Panc1 (cell line): ENCODE measurements at regions not wholly inside any gene's neighbourhood (a gene's known extent, or its start where the extent isn't known, plus 50 kb on each side); places are given as distances from the start of the nearest gene placed in this dataset.

Experiments
- ATAC-seq: fragments of 200-7000 bp; cut with Tn5 transposase; 2 replicates; pipeline ENCODE4 v1.9.1; 2020; ENCODE audit warnings: mild to moderate bottlenecking, moderate library complexity
- BruUV-seq: library from RNA; stranded (reverse); fragments of 400-500 nt; replicated peaks from 2 replicates; lab custom pipeline; 2021; lab: Mats Ljungman, UMichigan
- CTCF ChIA-PET: fragments of 300-600 bp; sonication (Branson Sonifier 250); formaldehyde crosslinking; loops from one replicate; lab custom pipeline; 2022; ENCODE audit warnings: antibody characterized with exemption; lab: Charles Lee
- POLR2A ChIA-PET: fragments of 300-600 bp; sonication (Branson Sonifier 250); formaldehyde crosslinking; loops from one replicate; lab custom pipeline; 2022; ENCODE audit warnings: antibody characterized with exemption; lab: Charles Lee
- DNase-seq: peaks from one replicate; pipeline ENCODE4 v3.0.0-alpha.2; 2010; ENCODE audit warnings: low read depth, low spot score
- H3K27ac ChIP-seq: 2 replicates; pipeline ENCODE4 v1.5.1; 2011; ENCODE audit warnings: mild to moderate bottlenecking, low read length, inconsistent platforms
- H3K27me3 ChIP-seq: fragments of 200-500 bp; sonication (Bioruptor generic); 2 replicates; pipeline ENCODE4 v1.6.0; 2014; ENCODE audit warnings: low read length, inconsistent platforms; ENCODE audit not compliant: control insufficient read depth, insufficient read depth
- H3K36me3 ChIP-seq: fragments of 200-500 bp; sonication (Bioruptor generic); 2 replicates; pipeline ENCODE4 v1.5.1; 2014; ENCODE audit warnings: inconsistent platforms, mild to moderate bottlenecking, low read length, moderate library complexity; ENCODE audit not compliant: control insufficient read depth, insufficient read depth
- H3K4me1 ChIP-seq: 2 replicates; pipeline ENCODE4 v1.5.1; 2011; ENCODE audit warnings: inconsistent platforms, mild to moderate bottlenecking, low read length, moderate library complexity; ENCODE audit not compliant: control insufficient read depth, insufficient read depth
- H3K4me3 ChIP-seq, 2 experiments: 2 replicates each; pipeline ENCODE4 v1.5.1; 2011 to 2012; ENCODE audit warnings: low read depth in 2 of 2, low read length in 2 of 2, mild to moderate bottlenecking in 2 of 2, inconsistent platforms in 1 of 2, moderate library complexity in 1 of 2
- H3K9me3 ChIP-seq: fragments of 200-500 bp; sonication (Bioruptor generic); 2 replicates; pipeline ENCODE4 v1.5.1; 2014; ENCODE audit warnings: low read depth, mild to moderate bottlenecking, inconsistent platforms, low read length, moderate library complexity; ENCODE audit not compliant: control insufficient read depth, insufficient read depth
- POLR2AphosphoS5 ChIP-seq: IDR thresholded peaks from 2 replicates; pipeline ENCODE4 v1.6.1; 2012; ENCODE audit warnings: mild to moderate bottlenecking, low read depth, low read length, moderate library complexity
- REST ChIP-seq, 2 experiments: IDR thresholded peaks; 2 replicates each; pipeline ENCODE4 v1.6.1; 2011 to 2012; ENCODE audit warnings: low read depth in 2 of 2, control low read depth in 1 of 2, low read length in 1 of 2, mild to moderate bottlenecking in 1 of 2, moderate library complexity in 1 of 2; ENCODE audit not compliant: insufficient read depth in 1 of 2
- SIN3A ChIP-seq: IDR thresholded peaks from 2 replicates; pipeline ENCODE4 v1.6.1; 2012; ENCODE audit warnings: low read depth, mild to moderate bottlenecking, low read length, moderate library complexity, borderline replicate concordance; ENCODE audit not compliant: insufficient read depth
- TCF7L2 ChIP-seq: IDR thresholded peaks from 2 replicates; pipeline ENCODE4 v1.6.1; 2011; ENCODE audit warnings: mild to moderate bottlenecking, low read depth, low read length, inconsistent platforms
- in situ Hi-C: cut with HindIII; loops from 2 replicates; pipeline ENCODE4 v1.10.0; 2016; ENCODE audit warnings: low sequenced_read_pairs, low pct_unique_long_range_greater_than_20kb
- intact Hi-C: fragments of 100-400 bp; cut with micrococcal nuclease; formaldehyde crosslinking; loops from one replicate; pipeline ENCODE4 v1.10.0; 2022; ENCODE audit not compliant: unreplicated experiment
- TF ChIP-seq, protein P1 (sequence below): fragments of 450-650 bp; IDR thresholded peaks from 2 replicates; pipeline ENCODE4 v1.5.1; 2017; ENCODE audit warnings: mild to moderate bottlenecking

GRCh38 chr6:16949716-16950115 is 152.1 kb upstream of the STMND1 start:
- ChIA-PET POLR2A (no interaction called here), CTCF (interaction anchor here (1.0 kb wide), 1 partner anchor 15 kb away, joined by 4 read pairs; no protein-coding TSS in a partner anchor)
- no peak for DNase-seq
- H3K9me3 ChIP-seq, result no peaks in the 10 kb centered on the region
- 0 out of 2 replicates have a peak, but pooled peaks cover 3% of the 10 kb centered on the region for H3K4me1 ChIP-seq
- in situ Hi-C loops, result no loop called here
- TF ChIP-seq REST (IDR thresholded peaks at IDR 0.05; ENCODE audit: insufficient read depth in 1 of 2, low read depth in 2 of 2, low read length in 1 of 2), result no peak
- TF ChIP-seq, protein P1, sequence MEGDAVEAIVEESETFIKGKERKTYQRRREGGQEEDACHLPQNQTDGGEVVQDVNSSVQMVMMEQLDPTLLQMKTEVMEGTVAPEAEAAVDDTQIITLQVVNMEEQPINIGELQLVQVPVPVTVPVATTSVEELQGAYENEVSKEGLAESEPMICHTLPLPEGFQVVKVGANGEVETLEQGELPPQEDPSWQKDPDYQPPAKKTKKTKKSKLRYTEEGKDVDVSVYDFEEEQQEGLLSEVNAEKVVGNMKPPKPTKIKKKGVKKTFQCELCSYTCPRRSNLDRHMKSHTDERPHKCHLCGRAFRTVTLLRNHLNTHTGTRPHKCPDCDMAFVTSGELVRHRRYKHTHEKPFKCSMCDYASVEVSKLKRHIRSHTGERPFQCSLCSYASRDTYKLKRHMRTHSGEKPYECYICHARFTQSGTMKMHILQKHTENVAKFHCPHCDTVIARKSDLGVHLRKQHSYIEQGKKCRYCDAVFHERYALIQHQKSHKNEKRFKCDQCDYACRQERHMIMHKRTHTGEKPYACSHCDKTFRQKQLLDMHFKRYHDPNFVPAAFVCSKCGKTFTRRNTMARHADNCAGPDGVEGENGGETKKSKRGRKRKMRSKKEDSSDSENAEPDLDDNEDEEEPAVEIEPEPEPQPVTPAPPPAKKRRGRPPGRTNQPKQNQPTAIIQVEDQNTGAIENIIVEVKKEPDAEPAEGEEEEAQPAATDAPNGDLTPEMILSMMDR, result no peak
- TF ChIP-seq SIN3A, result no peak
- no peak for TF ChIP-seq TCF7L2
- TF ChIP-seq POLR2AphosphoS5, result no peak
- no peaks in the 10 kb centered on the region for H3K36me3 ChIP-seq
- no TSS peak for BruUV-seq
- H3K4me3 ChIP-seq, result no peak overlapping the region
- ATAC-seq, result no peak
- peaks cover 4% of the 10 kb centered on the region; the same call in 1 of the 2 replicates for H3K27me3 ChIP-seq
- intact Hi-C loops, result no loop called here
- H3K27ac ChIP-seq, result no peak overlapping the region

DNA sequence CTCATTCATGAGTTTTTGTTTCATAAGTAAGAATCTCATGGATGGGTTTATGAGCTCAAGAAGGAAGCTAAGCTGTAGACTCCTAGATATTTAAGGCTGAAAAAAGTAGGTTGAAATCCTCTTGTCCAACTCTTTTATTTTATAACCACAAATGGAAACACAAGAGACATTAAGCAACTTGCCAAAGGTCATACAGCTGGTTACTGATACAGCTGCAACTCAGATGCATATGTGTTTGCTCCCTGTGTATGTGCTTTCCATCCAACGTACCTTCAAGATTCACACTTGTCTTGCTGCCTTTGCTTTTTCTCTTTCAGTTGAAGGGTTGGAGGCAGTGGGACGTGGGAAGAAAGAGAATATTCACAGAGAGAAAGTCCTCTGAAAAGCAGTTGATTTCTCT is 153.5 kb upstream of the STMND1 start:
- in situ Hi-C loops, result no loop called here
- BruUV-seq, result no TSS peak
- ATAC-seq (no peak), DNase-seq (no peak)
- Histone ChIP-seq H3K36me3 (no peaks in the 10 kb centered on the region), H3K4me1 (0 out of 2 replicates have a peak, but pooled peaks cover 3% of the 10 kb centered on the region), H3K27ac (no peak overlapping the region), H3K9me3 (no peaks in the 10 kb centered on the region), H3K27me3 (no peaks in the 10 kb centered on the region; the same call in none of the 2 replicates), H3K4me3 (no peak overlapping the region)
- ChIA-PET POLR2A (no interaction called here), CTCF (no interaction called here)
- no peak for TF ChIP-seq POLR2AphosphoS5
- no peak for TF ChIP-seq TCF7L2
- TF ChIP-seq SIN3A, result no peak
- TF ChIP-seq REST (IDR thresholded peaks at IDR 0.05; ENCODE audit: insufficient read depth in 1 of 2, low read depth in 2 of 2, low read length in 1 of 2), result no peak
- TF ChIP-seq, protein P1, result no peak
- intact Hi-C loops, result no loop called here
